CD4-positive, alpha-beta T cell treated with Interleukin-6 at 100 ng/mL for 8 hours (primary cell): ENCODE measurements at regions not wholly inside any gene's neighbourhood (a gene's known extent, or its start where the extent isn't known, plus 50 kb on each side); places are given as distances from the start of the nearest gene placed in this dataset.
"Not testable (repeated sequence)": the region's sequence is repeated elsewhere in the genome, so short reads cannot be mapped to it uniquely, and the experiment has no call there.

Experiments used
- DNase-seq: peaks from one replicate; pipeline ENCODE4 v3.0.0-alpha.2; 2020; ENCODE audit warnings: mixed read lengths, low spot score

GRCh38 chr1:164163289-164163849, 395.6 kb upstream of the PBX1 start:
- DNase-seq: no peak

DNA sequence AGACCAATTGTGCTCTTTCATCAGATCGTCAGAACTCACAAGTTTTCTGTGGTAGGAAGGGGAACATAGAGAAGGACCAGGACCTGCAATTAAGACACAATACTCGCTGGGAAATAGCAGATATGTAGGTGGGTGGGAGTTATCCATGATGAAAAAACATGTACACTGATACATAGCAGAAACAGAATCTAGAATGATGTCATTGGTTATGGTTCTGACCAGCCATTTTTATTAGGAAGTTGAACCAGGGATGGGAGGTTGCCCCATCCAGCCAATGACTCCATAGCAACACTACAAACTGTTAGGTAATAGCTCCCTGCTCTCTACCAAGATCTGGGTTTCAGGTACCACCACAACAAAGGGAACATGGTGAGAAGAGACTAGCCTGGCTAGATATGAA, 393.5 kb upstream of the PBX1 start:
- no peak for DNase-seq

DNA sequence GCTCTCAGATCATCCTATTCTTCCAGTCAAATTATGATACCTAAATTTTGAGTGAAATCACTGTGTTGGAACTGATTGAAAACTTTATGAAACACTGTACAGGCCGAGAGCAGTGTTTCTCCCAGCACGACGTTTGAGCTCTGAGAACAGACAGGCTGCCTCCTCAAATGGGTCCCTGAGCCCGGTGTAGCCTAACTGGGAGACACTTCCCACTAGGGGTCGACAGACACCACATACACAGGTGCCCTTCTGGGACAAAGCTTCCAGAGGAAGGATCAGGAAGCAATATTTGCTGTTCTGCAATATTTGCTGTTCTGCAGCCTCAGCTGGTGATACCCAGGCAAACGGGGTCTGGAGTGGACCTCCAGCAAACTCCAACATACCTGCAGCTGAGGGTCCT, 392.5 kb upstream of the PBX1 start:
- DNase-seq: not testable (repeated sequence)

DNA sequence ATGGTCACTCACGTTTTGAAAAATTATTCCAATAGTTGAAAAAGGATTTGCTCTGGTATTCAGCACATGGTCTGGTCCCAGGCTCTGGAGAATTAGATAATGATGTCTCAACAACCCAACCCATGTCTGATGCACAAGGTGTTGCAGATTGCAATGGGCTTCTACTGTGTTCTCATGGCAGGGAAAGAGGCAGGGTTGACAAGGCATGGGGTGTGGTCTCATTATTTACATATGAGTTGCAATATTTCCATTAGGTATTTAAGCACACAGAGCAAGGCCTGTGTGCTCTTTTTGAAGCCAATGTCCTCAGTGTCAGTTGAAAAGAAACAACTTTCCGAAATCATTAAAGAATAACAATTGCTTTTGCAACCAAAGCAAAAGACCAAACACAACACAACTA, 381.9 kb upstream of the PBX1 start:
- no peak for DNase-seq

DNA sequence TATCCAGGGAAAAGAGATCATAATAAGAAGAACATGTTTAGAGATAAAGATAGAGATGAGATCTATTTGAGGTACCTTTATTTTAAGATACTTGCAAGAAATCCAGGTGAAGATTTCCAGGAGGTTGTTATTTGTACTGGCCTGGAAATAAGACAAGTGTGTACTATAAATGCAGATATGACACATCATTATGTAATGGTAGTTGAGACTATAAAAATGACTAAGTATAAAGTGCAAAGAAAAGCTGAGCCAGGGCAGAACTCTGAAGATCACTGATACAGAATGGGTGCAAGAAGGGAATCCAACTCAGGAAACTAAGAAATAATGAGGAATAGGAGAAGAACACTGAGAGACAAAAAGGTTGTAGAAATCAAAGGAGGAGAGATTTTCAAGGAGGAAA, 378.2 kb upstream of the PBX1 start:
- no peak for DNase-seq

- no peak for DNase-seq
Observed at GRCh38 chr1:164183854-164184635, 374.9 kb upstream of the PBX1 start.

DNA sequence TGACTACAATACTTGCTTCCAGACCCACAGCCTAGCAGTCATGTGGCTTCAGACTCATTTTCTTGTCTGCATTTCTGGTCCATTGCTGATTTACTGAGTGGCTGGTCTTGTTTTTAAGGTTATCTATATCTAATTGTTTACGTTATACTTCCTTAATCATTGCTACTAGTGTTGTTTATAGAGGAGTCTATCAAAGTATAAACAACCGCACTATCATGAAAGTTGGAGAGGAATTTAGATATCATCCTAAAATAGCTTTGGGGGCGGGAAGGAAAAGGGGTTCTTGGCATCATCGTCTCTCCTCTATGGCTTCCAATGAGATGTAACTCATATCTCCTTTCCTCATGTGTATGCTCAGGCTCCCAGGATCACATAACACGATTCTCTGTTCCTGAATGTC, 372.1 kb upstream of the PBX1 start:
- no peak for DNase-seq

GRCh38 chr1:164188497-164188896, 370.5 kb upstream of the PBX1 start:
- no peak for DNase-seq

DNA sequence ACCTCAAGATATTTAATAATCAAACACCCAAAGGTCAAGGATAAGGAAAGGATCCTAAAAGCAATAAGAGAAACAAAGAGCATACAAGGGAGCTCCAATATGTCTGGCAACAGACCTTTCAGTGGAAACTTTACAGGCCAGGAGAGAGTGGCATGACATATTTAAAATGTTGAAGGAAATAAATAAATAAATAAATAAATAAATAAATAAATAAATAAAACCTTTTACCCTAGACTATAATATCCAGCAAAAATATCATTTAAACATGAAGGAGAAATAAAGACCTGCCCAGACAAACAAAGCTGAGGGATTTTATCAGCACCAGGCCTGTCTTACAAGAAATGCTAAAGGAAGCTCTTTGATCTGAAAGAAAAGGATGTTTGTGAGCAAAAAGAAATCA, 367.8 kb upstream of the PBX1 start:
- DNase-seq: no peak

DNA sequence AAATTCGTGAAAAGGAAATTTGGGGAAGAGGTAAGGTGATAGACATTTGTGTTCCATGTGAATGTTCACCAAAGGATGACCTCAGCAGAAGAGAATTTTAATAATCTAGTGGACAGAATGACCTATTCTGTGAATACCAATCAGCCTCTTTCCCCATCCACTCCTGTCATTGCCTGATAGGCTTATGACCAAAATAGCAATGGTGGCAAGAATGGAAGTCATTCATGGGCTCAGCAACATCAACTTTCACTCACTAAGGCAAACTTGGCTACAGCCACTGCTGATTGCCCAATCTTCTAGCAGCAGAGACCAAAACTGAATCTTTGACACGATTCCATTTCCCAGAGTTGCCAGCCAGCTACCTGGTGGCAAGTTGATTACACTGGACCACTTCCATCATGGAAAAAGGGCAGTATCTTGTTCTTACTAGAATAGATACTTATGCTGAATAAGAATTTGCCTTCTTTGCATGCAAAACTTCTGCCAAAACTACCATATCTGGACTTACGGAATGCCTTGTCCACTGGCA, 348.7 kb upstream of the PBX1 start:
- DNase-seq: no peak

- no peak for DNase-seq
Observed at GRCh38 chr1:164223378-164223777, 335.6 kb upstream of the PBX1 start.

DNA sequence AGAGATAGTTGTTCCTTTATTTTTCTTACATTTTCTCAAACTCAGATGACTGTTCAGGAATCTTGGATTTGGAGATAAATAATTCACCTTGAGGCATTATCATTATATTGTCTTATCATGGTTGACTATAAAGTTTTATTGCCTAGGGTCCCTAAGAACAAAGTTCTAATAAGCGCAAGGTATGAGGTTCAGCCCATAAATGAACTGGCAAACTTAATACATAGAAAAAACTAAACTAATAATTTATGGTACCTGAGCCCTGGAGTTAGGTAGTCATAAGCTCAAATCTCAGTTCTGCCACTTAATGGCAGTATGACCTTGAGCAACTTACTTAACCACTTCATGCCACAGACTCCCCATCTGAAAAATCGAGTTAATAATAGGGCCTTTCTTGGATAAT, 334.0 kb upstream of the PBX1 start:
- no peak for DNase-seq

GRCh38 chr1:164226977-164227376, 332.0 kb upstream of the PBX1 start:
- DNase-seq: no peak

GRCh38 chr1:164228928-164229327, 330.1 kb upstream of the PBX1 start:
- no peak for DNase-seq

- no peak for DNase-seq
Observed at GRCh38 chr1:164233149-164233548, 325.8 kb upstream of the PBX1 start.

DNA sequence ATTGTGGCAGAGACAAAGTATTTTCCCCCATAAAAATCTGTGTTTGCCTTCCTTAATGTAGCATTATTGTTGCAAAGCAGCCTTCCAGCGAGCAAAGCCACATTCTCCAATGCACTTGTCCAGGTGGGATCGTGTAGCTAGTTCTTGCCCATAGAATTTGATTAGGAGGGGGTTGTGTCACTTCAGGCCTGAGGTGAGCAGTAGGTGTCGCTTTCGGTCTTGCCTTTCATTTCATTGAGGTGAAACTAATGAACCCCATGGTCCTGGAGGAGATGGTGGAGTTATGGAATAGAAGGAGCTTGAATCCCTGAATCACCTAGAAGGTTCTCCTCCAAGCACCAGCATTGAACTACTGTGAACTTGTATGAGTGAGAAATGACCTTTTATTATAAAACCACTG, 318.9 kb upstream of the PBX1 start:
- no peak for DNase-seq

- DNase-seq: no peak
Observed at GRCh38 chr1:164250365-164250764, 308.6 kb upstream of the PBX1 start.

GRCh38 chr1:164256456-164256855, 302.5 kb upstream of the PBX1 start:
- DNase-seq: no peak

GRCh38 chr1:164261691-164262240, 297.2 kb upstream of the PBX1 start:
- no peak for DNase-seq

GRCh38 chr1:164263540-164263939, 295.4 kb upstream of the PBX1 start:
- no peak for DNase-seq

DNA sequence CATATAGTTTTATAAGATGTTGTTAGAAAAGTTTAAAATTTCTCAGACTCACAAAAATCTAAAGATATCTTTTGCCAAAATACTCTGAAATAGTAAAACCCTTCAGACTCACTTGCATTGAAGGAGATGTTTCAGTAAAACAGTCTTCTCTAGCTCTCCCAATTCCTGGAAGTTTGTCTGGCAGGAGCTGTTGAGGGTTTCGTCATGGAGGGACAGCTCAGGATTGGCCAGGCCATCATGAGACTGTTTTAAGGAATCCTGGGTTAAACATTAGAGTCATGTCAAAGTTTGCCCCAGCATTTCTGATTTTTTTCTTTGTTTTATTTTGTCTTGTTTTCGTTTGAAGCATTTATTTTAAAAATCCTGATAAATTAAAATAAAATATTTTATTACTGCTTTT, 293.8 kb upstream of the PBX1 start:
- no peak for DNase-seq

DNA sequence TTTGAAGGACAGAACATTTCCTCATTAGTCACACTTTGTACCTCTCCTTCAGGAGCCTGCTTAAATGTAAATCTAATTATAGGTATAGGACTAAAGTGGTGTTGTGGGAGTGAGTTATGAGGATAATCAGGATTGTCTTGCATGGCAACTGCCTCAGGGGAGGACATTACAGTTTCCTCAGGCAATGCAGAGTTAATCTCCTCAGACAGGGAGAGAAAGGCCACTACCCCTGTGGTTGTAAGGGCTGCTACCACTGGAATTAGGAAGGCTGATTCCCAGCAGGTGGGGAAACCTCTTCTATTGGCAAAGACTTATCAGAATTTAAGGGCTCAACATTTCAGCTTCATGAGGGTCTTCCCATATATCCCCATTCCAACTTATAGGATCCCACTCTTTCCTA, 286.8 kb upstream of the PBX1 start:
- no peak for DNase-seq

- DNase-seq: no peak
Observed at GRCh38 chr1:164296172-164296571, 262.8 kb upstream of the PBX1 start.

GRCh38 chr1:164308101-164308500, 250.9 kb upstream of the PBX1 start:
- no peak for DNase-seq
